Ascending aorta (tissue), 2 donors: ENCODE measurements at regions not wholly inside any gene's neighbourhood (a gene's known extent, or its start where the extent isn't known, plus 50 kb on each side); places are given as distances from the start of the nearest gene placed in this dataset.

Experiments
- DNase-seq, 2 donors: peaks; one replicate each; pipeline ENCODE4 v3.0.0-alpha.2; 2019; ENCODE audit warnings: low spot score in 2 of 2
- H3K27ac ChIP-seq, 2 donors: fragments of 200-600 bp; sonication (generic); one replicate each; pipeline ENCODE4 v1.5.1; 2016 to 2017; ENCODE audit warnings: mild to moderate bottlenecking in 1 of 2
- H3K27me3 ChIP-seq: fragments of 200-600 bp; sonication (generic); one replicate; pipeline ENCODE4 v1.5.1; 2017
- H3K36me3 ChIP-seq, 2 donors: fragments of 200-600 bp; sonication (generic); one replicate each; pipeline ENCODE4 v1.5.1; 2016
- H3K4me1 ChIP-seq, 2 donors: fragments of 200-600 bp; sonication (generic); one replicate each; pipeline ENCODE4 v1.5.1; 2016 to 2017; ENCODE audit warnings: mild to moderate bottlenecking in 1 of 2
- H3K4me3 ChIP-seq, 2 donors: fragments of 200-600 bp; sonication (generic); one replicate each; pipeline ENCODE4 v1.5.1; 2016 to 2017; ENCODE audit warnings: mild to moderate bottlenecking in 1 of 2
- H3K9me3 ChIP-seq, 2 donors: fragments of 200-600 bp; sonication (generic); one replicate each; pipeline ENCODE4 v1.5.1; 2016
- intact Hi-C: fragments of 100-400 bp; cut with DNase I; formaldehyde crosslinking; loops from one replicate; pipeline ENCODE4 v1.15.1; 2023
- TF ChIP-seq, protein P1 (sequence below), 3 experiments: fragments of 200-600 bp in 2 of 3; fragments of 450-650 bp in 1 of 3; sonication (generic) in 2 of 3; IDR thresholded peaks; one replicate each; pipeline ENCODE4 v1.5.1; 2016 to 2019; ENCODE audit warnings: antibody characterized with exemption in 3 of 3, mild to moderate bottlenecking in 1 of 3, moderate library complexity in 1 of 3

DNA sequence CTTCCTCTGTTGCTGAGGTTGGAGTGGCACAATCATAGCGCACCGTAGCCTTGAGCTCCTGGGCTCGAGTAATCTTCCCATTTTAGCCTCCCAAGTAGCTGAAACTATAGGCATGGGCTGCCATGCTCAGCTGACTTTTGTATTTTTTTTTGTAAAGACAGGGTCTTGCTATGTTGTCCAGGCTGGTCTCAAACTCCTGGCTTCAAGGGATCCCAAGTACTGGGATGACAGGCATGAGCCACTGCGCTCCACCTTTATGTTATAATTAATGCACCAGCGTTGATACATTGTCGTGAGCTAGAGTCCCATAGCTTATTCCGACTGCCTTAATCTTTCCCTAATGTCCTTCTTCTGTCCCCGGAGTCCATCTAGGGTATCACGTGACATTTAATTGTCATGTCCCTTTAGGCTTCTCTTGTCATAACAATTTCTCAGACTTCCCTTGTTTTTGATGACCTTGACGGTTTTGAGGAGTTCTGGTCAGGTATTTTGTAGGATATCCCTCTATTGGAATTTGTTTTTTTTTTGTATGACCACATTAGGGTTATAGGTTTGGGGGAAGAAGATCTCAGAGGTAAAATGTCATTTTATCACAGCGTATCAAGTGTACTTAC, 63.9 kb downstream of the CEBPB start:
- Histone ChIP-seq H3K4me3 (no peak overlapping the region), H3K36me3 (no peaks in the 10 kb centered on the region), H3K27me3 (no peaks in the 10 kb centered on the region), H3K4me1 (no peaks in the 10 kb centered on the region), H3K9me3 (no peaks in the 10 kb centered on the region), H3K27ac (no peak overlapping the region)
- intact Hi-C loops: no loop called here
- TF ChIP-seq, protein P1, sequence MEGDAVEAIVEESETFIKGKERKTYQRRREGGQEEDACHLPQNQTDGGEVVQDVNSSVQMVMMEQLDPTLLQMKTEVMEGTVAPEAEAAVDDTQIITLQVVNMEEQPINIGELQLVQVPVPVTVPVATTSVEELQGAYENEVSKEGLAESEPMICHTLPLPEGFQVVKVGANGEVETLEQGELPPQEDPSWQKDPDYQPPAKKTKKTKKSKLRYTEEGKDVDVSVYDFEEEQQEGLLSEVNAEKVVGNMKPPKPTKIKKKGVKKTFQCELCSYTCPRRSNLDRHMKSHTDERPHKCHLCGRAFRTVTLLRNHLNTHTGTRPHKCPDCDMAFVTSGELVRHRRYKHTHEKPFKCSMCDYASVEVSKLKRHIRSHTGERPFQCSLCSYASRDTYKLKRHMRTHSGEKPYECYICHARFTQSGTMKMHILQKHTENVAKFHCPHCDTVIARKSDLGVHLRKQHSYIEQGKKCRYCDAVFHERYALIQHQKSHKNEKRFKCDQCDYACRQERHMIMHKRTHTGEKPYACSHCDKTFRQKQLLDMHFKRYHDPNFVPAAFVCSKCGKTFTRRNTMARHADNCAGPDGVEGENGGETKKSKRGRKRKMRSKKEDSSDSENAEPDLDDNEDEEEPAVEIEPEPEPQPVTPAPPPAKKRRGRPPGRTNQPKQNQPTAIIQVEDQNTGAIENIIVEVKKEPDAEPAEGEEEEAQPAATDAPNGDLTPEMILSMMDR (IDR thresholded peaks at IDR 0.05): no peak
- no peak for DNase-seq

DNA sequence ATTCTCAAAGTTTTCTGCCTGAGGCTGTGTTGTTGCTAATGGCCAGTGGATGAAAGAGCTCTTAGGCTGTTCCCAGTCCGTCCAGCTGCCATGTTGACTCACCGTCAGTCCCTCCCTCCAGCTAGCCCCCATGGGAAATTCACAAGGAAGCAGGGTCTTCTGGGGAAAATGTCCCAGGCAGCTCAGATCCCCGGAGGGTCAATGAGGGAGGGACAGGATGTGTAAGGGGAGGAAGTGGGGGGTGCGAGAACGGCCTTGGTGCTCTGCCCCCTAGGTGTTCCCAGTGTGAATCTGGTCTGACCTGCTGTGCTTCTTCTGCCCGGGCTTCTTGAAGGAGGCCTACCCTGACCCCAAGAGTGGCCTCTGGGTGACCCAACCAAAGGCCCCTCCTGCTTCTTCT, 65.9 kb downstream of the CEBPB start:
- Histone ChIP-seq H3K9me3 (no peaks in the 10 kb centered on the region), H3K27me3 (no peaks in the 10 kb centered on the region), H3K4me1 (no peaks in the 10 kb centered on the region), H3K4me3 (no peak overlapping the region), H3K36me3 (no peaks in the 10 kb centered on the region), H3K27ac (no peak overlapping the region)
- intact Hi-C loops: no loop called here
- TF ChIP-seq, protein P1 (IDR thresholded peaks at IDR 0.05): no peak
- DNase-seq: no peak

DNA sequence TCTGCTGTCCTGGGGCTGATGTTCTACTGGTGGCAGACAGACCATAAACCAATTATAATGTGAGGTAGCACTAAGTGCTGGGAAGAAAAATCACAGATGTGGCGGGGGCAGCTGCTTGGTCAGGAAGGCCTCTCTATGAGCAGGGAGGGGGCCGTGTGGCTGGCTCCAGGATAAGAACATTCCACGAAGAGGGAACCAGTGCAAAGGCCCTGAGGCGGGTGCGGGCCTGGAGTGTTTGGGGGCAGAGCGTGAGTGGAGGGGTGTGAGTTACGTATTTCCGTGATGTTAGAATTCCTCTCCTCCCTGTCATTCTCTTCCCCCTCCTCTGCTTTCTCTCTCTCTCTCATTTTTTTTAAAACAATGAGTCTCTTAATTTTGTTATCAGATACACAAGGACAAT, 67.2 kb downstream of the CEBPB start:
- intact Hi-C loops: no loop called here
- H3K4me1 ChIP-seq: no peaks in the 10 kb centered on the region
- H3K36me3 ChIP-seq: no peaks in the 10 kb centered on the region
- H3K4me3 ChIP-seq: no peak overlapping the region
- DNase-seq: no peak
- TF ChIP-seq, protein P1 (IDR thresholded peaks at IDR 0.05): no peak
- no peaks in the 10 kb centered on the region for H3K9me3 ChIP-seq
- H3K27me3 ChIP-seq: no peaks in the 10 kb centered on the region
- H3K27ac ChIP-seq: no peak overlapping the region

DNA sequence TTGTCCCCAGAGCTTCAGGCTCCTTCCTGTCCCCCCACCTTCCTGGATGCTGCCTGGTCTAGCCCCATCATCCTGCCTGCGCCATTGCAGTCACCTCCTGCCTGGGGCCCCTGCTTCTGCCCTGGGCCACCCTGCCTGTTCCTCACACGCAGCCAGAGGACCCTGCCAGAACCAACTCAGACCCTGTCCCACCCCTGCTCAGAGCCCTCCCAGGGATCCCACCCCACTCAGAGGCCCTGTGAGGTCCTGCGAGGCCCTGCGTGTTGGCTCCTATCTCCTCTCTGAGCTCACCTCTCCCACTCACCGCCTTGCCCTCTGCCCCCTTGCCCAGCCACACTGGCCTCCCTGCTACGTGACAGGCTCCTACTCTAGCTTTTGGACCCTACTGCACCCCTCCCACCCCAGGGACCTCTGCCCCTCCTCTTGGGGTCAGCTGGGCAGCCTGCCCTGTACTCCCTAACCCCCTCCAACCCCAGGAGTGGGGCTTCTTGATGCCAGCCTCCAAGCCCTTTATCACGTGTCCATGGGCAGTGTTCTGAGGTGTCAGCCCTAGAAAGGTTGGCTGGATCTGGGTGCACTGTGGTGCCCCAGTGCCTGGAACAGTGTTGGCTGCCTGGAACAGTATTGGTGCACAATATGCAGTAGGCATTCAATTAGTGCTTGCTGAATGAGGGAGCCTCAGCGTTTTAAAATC, 68.3 kb downstream of the CEBPB start:
- no peak overlapping the region for H3K4me3 ChIP-seq
- TF ChIP-seq, protein P1 (IDR thresholded peaks at IDR 0.05): no peak
- no peaks in the 10 kb centered on the region for H3K27me3 ChIP-seq
- DNase-seq: no peak
- no peaks in the 10 kb centered on the region for H3K4me1 ChIP-seq
- H3K9me3 ChIP-seq: no peaks in the 10 kb centered on the region
- intact Hi-C loops: no loop called here
- H3K36me3 ChIP-seq: no peaks in the 10 kb centered on the region
- no peak overlapping the region for H3K27ac ChIP-seq

DNA sequence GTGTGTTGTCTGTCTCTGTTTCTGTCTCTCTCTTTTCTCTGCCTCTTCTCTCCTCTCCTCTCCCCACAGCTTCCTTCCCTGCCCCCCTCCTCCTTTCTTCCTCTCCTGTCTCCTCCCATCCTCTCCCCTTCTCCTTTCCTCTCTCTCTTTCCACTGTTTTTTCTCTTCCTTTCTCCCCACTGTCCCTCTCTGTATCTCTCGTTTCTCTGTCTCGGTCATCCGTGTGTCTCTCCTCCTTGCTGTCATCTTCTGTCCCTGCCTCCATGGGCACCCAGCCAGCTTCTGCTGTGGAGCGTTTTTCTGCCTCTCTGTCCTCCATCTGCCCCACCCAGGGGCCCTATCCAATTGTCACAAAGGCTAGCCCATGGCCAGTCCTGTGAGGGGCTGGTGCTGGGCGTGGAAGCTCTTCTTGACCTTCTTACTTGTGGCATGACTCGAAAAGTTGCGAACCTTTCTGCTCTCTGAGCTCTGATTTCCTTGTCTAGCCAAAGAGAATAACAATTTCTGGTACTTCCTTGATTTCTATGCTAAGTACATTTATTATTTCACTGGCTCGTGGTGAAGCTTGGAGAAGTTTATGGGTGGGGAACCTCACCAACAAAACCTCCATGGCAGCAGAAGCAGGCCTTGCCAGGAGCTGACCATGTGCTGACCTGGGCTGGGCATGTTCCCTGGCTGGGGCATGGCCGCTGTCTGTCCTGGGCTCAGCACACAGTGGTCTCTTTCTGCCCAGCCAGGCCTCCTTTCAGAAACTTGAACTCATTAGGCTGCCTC, 69.3 kb downstream of the CEBPB start:
- TF ChIP-seq, protein P1 (IDR thresholded peaks at IDR 0.05): no peak
- intact Hi-C loops: no loop called here
- peak overlapping the region; percentile 46 to 47 for H3K27ac ChIP-seq
- H3K9me3 ChIP-seq: no peaks in the 10 kb centered on the region
- H3K27me3 ChIP-seq: no peaks in the 10 kb centered on the region
- DNase-seq: no peak
- no peak overlapping the region for H3K4me3 ChIP-seq
- no peaks in the 10 kb centered on the region for H3K36me3 ChIP-seq
- no peaks in the 10 kb centered on the region for H3K4me1 ChIP-seq
